SIG-M5 treated with dmso at 0.1 percent for 504 hours (cell line): ENCODE measurements at regions not wholly inside any gene's neighbourhood (a gene's known extent, or its start where the extent isn't known, plus 50 kb on each side); places are given as distances from the start of the nearest gene placed in this dataset.
A peak's percentile ranks its signal among the peaks of the same experiment; 100 is the strongest.
"Not testable (repeated sequence)": the region's sequence is repeated elsewhere in the genome, so short reads cannot be mapped to it uniquely, and the experiment has no call there.

ENCODE experiments used
- DNase-seq: peaks from one replicate; lab custom pipeline; 2025; ENCODE audit not compliant: unreplicated experiment; lab: John Stamatoyannopoulos, UW

GRCh38 chr1:29798699-29799566 is 562.6 kb downstream of the PTPRU start:
- no peak for DNase-seq

DNA sequence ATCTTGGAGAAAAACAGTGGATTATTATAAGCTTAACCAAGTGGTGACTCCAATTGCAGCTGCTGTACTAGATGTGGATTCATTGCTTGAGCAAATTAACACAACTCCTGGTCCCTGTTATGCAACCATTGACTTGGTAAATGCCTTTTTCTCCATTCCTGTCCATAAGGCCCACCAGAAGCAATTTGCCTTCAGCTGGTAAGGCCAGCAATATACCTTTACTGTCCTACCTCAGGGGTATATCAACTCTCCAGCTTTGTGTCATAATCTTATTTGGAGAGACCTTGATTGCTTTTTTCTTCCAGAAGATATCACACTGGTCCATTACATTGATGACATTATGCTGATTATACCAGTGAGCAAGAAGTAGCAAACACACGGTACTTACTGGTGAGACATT is 560.8 kb downstream of the PTPRU start:
- DNase-seq = not testable (repeated sequence)

DNA sequence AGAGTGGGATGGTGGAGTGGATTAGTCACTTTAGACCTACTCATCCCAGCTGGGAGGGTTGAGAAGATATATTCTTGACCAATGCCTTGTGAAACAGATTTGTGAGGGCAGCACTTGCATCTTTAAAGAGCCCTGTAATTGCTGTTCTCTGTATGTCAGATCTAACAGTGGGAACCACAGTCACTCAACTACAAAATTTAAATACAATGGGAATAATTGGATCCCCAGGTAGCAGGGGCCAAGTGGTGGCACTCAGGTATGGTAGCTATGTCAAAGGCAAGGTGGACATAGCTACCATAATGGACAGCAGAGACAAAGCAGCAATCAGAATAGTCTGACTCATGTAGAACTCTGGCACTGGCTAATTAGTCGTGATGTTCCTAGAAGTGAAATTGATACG is 559.6 kb downstream of the PTPRU start:
- DNase-seq = not testable (repeated sequence)

- no peak for DNase-seq
These were observed 557.5 kb downstream of the PTPRU start for GRCh38 chr1:29793653-29794348.

DNA sequence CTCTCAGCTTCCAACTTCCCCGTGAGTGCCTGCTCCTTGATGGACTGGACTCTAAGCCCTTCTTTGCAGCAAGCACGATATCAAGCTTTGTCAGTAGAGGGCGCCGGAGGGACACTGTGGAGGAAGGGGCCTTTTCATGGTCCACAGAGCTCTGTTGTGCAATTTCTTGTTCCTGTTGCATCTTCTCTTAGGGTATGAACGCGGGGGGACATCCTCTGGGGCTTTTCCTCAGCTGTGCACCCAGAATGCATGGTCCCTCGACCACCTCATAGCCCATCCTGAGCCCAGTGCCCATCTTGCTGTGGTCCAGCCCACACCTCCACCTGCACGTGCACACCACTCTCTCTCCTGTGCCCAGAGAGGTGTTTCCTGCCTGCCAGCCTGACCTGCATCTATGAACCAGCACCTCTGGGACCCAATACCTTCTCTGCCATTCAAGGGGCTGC is 556.8 kb downstream of the PTPRU start:
- DNase-seq = peak; percentile 78

DNA sequence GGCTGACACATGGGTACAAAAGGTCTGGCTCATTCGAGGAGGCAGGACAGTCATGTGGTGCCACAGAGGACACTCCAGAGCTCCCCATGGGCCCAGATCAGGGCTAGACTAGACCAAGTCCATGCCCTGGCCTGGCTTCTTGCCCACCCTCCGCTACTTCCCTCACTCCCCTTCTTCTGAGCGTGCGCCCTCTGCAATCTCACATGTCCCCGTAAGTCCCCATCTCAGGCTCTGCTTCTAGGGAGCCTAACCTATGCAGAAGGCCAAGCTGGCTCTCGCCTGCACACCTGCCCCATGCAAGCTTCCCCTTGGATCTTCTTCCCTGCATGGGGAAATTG is 553.6 kb downstream of the PTPRU start:
- no peak for DNase-seq

GRCh38 chr1:29789221-29789909 is 553.0 kb downstream of the PTPRU start:
- no peak for DNase-seq

DNA sequence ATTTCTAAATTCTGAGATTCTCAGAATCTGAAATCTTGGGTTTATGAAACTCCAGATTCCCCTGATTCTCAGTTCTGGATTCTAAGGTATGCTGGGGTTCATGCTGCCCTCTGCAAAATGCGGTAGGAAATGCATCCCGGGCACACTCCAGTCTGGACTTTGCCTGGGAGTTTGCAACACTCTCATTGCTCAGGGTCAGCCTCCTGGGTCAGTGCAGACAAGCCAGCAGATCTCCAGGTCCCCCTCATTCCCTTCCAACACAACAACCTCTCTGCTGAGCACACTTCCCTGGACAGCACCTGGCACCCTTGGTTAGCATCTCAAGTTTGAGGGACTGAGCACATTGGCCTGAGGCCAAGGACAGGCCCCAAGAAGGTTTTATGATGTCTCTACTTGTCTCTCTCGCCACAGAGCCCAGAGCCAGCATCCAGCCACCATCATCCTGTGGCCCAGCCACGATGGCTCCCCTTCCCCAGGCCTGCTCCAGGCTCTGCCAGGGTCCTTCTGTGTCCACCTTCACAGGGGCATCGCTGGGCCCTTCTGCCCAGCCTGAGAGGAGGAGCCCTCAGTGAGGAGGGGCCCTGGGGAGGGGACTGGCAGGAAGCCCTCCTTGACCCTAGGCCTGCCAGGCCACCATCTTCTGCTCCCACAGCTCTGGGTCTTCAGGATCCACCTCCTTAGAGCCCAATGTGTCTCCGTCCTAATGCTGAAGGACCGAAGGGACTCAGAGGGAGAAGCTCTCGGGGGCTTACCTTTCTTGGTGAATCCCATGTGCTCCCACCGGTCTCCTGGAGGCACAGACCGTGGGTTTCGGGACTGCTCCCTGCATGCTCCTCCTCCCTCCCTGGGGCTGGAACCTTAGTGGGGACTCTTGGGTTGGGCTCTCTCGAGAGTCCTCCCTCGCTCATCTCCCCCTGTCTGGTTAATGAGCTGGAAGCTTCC is 550.7 kb downstream of the PTPRU start:
- no peak for DNase-seq

DNA sequence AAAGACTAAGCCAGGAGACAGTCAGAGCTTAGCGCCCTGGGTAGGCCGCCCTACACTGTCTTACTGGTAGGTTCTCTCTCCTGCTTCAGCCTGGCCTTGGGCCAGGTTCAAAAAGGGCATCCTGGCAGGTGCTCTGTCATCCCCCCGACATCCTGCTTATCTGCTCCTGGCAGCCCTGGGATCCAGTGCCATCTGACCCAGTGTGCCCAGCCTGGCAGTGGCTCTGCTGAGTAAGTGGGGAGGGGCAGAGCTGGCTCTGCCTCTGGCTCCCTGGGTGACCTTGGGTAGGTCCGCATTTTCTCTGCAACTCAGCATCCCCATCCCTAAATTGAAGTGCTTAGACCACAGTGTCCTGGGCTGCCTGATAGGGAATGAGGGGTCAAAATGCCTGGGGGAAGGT is 549.9 kb downstream of the PTPRU start:
- no peak for DNase-seq

DNA sequence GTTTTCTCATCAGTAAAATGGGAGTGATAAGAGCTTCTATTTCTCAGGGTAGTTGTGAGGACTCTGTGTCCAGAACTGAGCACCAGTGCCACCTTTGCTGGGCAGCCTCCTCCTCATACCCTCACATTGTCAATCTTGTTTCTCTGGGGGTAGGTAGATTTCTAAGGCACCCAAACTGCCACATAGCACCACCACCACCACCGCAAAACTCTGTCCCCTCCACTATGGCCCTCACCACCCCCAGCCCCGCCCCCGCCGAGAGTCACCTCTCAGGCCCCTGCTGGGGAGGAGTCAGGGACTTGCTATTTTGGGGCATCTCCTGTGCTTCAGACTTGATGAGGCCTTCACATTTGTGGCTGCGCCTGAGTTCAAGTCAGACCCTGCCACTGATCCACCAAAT is 549.2 kb downstream of the PTPRU start:
- DNase-seq = no peak

- DNase-seq = no peak
These were observed 548.8 kb downstream of the PTPRU start for GRCh38 chr1:29785137-29785527.

DNA sequence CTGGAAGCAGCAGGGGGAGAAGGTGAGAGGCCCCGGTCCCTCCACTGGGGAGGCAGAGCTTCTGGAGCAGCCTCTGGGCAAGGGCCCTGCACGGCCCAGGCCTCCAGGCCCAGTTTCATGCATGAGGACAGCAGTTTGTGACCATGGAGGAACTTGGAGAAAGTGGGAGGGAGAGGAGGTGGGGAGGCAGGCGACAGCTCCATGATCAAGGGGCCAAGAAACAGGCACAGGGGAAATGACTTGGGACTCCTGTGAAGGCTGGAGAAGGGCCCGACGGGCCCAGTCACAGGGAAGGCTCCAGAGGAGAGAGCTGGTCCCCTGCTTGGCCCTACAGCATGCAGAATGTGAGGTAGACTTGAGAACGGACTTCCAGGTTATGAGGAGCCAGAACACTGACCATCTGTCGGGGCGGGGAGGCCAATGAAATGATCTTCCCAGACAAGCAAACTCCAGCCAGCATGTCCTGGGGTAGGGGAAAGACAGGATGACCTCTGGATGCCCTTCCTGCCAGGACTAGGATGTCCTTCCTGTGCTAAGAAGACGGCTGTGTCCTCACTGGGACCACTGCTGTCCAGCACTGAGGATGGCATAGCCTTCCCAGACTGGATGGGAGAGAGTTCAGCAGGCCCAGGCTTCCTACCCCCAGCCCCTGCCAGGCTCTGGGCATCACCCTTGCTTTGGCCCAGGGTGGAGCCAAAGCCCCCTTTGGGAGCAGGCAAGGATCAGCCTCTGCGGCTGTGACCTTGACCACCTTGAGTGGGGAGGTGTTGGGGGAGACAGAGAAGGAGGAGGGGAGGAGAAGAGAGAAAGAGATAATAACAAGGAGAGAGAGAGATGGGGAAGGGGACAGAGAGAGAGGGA is 548.2 kb downstream of the PTPRU start:
- no peak for DNase-seq

GRCh38 chr1:29783508-29784275 is 547.4 kb downstream of the PTPRU start:
- DNase-seq = no peak

GRCh38 chr1:29782846-29783507 is 546.7 kb downstream of the PTPRU start:
- DNase-seq = no peak

DNA sequence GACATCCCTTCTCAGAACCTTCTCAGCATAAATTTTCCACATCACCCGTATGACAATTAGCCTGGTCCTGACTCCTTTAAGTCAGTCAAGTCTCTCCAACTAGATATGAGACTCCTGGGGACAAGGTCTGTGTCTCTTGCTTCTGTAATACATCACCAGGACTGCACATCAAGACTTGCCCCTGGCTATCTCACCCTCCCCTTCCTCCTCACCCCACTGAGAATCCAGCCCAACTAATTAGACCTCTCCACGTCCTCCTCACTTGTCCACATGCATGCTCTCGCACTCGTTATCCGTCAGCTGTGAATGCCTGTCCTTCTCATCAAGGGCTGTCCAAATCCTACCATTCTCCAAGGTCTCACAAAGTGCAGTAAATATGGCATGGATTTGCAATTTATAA is 542.8 kb downstream of the PTPRU start:
- no peak for DNase-seq

DNA sequence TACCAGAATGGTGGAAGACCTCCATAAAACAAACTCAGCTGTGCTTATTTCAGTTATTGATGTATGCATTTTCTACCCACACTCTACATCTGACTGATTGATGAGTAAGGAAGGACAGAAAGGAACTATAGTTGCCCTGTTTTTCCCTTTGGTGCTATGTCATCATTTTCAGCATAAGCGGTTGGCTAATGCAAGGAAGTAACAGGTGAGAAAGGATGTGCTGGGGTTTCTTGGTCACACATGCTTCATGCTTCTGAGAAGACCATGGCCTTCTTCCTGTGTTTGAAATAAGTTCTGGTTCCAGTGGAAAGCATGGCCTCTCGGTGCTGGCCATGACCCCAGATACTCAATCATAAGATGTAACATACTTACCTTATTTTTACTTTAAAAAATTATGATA is 541.2 kb downstream of the PTPRU start:
- no peak for DNase-seq

DNA sequence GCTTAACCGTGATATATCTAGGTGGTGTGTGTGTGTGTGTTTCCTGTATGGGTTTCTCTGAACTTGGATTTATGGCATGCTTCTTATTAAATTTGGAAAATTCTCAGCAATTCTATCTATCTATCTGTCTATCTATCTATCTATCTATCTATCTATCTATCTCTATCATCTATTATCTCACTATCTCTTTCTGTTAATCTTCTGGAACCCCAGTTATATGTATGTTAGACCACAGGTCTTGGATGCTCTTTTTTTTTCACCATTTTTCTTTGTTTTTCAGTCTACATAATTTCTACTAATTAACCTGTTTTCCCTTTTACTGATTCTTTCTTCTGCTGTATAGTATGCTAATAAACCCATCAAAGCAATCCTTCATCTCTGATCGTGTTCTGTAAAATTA is 538.0 kb downstream of the PTPRU start:
- DNase-seq = no peak

- DNase-seq = no peak
These were observed 536.3 kb downstream of the PTPRU start for GRCh38 chr1:29772584-29773100.
